B cell (primary cell): ENCODE measurements at regions not wholly inside any gene's neighbourhood (a gene's known extent, or its start where the extent isn't known, plus 50 kb on each side); places are given as distances from the start of the nearest gene placed in this dataset.

Experiments
- ATAC-seq: fragments of 200-7000 bp; cut with Tn5 transposase; one replicate; pipeline ENCODE4 v1.10.0; 2021; ENCODE audit warnings: low read depth, mild to moderate bottlenecking, moderate number of reproducible peaks, moderate library complexity
- CTCF ChIA-PET: fragments of 350-600 bp; sonication (Branson Sonifier 250); formaldehyde crosslinking; loops from one replicate; lab custom pipeline; 2021; ENCODE audit warnings: antibody characterized with exemption, inconsistent platforms; lab: Charles Lee
- POLR2A ChIA-PET: fragments of 350-600 bp; sonication (Branson Sonifier 250); formaldehyde crosslinking; loops from one replicate; lab custom pipeline; 2021; ENCODE audit warnings: antibody characterized with exemption; lab: Charles Lee
- DNase-seq: peaks from one replicate; pipeline ENCODE4 v3.0.0; 2013
- H2AFZ ChIP-seq: 2 replicates; pipeline ENCODE4 v1.6.1; 2012; ENCODE audit warnings: mild to moderate bottlenecking, low read depth, low read length; ENCODE audit not compliant: insufficient read depth, poor library complexity, severe bottlenecking
- H3K27ac ChIP-seq, 2 donors: 1 replicate in 1 of 2; 2 replicates in 1 of 2; pipeline ENCODE4 v1.5.1; 2012 to 2013; ENCODE audit warnings: low read length in 2 of 2, mild to moderate bottlenecking in 2 of 2, moderate library complexity in 1 of 2
- H3K27me3 ChIP-seq, 4 experiments: fragments of 200-600 bp in 1 of 4; sonication (generic) in 1 of 4; replicated peaks in 1 of 4; 1 replicate in 2 of 4; 2 replicates in 2 of 4; pipeline versions ENCODE4 v1.6.1 to v1.7.0; 2013 to 2016; ENCODE audit warnings: low read length in 3 of 4, mild to moderate bottlenecking in 2 of 4, mixed read lengths in 1 of 4, moderate library complexity in 1 of 4; ENCODE audit not compliant: insufficient read depth in 4 of 4, control insufficient read depth in 3 of 4; ENCODE audit errors: control extremely low read depth in 1 of 4
- H3K36me3 ChIP-seq, 2 experiments: replicated peaks in 1 of 2; 1 replicate in 1 of 2; 2 replicates in 1 of 2; pipeline versions ENCODE4 v1.6.1 to v1.7.1; 2013; ENCODE audit warnings: low read length in 1 of 2; ENCODE audit not compliant: insufficient read depth in 2 of 2, control insufficient read depth in 1 of 2; ENCODE audit errors: control extremely low read depth in 1 of 2, extremely low read depth in 1 of 2
- H3K4me1 ChIP-seq, 2 donors: fragments of 200-600 bp in 1 of 2; sonication (generic) in 1 of 2; 1 replicate in 1 of 2; 2 replicates in 1 of 2; pipeline versions ENCODE4 v1.5.1 to v1.6.1; 2013 to 2017; ENCODE audit warnings: low read length in 2 of 2; ENCODE audit not compliant: control insufficient read depth in 2 of 2, insufficient read depth in 2 of 2
- H3K4me2 ChIP-seq: replicated peaks from 2 replicates; pipeline ENCODE3; 2012; ENCODE audit warnings: mild to moderate bottlenecking, low read depth, low read length; ENCODE audit not compliant: poor library complexity, severe bottlenecking
- H3K4me3 ChIP-seq, 5 experiments: fragments of 200-600 bp in 1 of 5; sonication (generic) in 1 of 5; 1 replicate in 3 of 5; 2 replicates in 2 of 5; pipeline versions ENCODE4 v1.5.1 to v1.7.0; 2011 to 2016; ENCODE audit warnings: low read length in 4 of 5, mild to moderate bottlenecking in 4 of 5, low read depth in 2 of 5, control low read depth in 1 of 5, moderate library complexity in 1 of 5; ENCODE audit not compliant: insufficient read depth in 1 of 5; ENCODE audit errors: control extremely low read depth in 1 of 5, extremely low read depth in 1 of 5
- H3K79me2 ChIP-seq: fragments of 200-600 bp; sonication (generic); one replicate; pipeline ENCODE4 v1.6.0; 2016; ENCODE audit warnings: low read length; ENCODE audit not compliant: control insufficient read depth, insufficient read depth
- H3K9ac ChIP-seq: fragments of 200-600 bp; sonication (generic); 2 replicates; pipeline ENCODE4 v1.6.1; 2017; ENCODE audit warnings: mild to moderate bottlenecking, low read length, moderate library complexity
- H3K9me3 ChIP-seq, 3 donors: one replicate each; pipeline versions ENCODE4 v1.6.1 to v1.7.1; 2013; ENCODE audit warnings: low read length in 2 of 3; ENCODE audit not compliant: control insufficient read depth in 2 of 3, insufficient read depth in 1 of 3; ENCODE audit errors: control extremely low read depth in 1 of 3
- H4K20me1 ChIP-seq: 2 replicates; pipeline ENCODE4 v1.6.0; 2012; ENCODE audit warnings: mild to moderate bottlenecking, low read length; ENCODE audit not compliant: insufficient read depth, control insufficient read depth, poor library complexity, severe bottlenecking
- H3K27ac Mint-ChIP-seq: one replicate; pipeline ENCODE4 v1.8.0; 2021; ENCODE audit warnings: mixed read lengths
- H3K27me3 Mint-ChIP-seq: one replicate; pipeline ENCODE4 v1.8.0; 2021; ENCODE audit warnings: mixed read lengths
- H3K4me1 Mint-ChIP-seq: one replicate; pipeline ENCODE4 v1.8.0; 2021; ENCODE audit warnings: mixed read lengths
- H3K4me3 Mint-ChIP-seq: one replicate; pipeline ENCODE4 v1.8.0; 2021; ENCODE audit warnings: mixed read lengths
- H3K9me3 Mint-ChIP-seq: one replicate; pipeline ENCODE4 v1.8.0; 2022; ENCODE audit warnings: mixed read lengths; ENCODE audit not compliant: insufficient read depth
- EZH2 ChIP-seq: IDR thresholded peaks from 2 replicates; pipeline ENCODE4 v1.6.1; 2012; ENCODE audit warnings: borderline replicate concordance, low read depth, mild to moderate bottlenecking, moderate library complexity, low read length; ENCODE audit not compliant: insufficient read depth, poor library complexity, severe bottlenecking
- WGBS: methylation state at CpG from one replicate; pipeline ENCODE4 v1.1.5; 2013; ENCODE audit warnings: missing lambda C conversion rate; ENCODE audit not compliant: insufficient coverage; 5-methylcytosine and 5-hydroxymethylcytosine counted together
- intact Hi-C: fragments of 100-400 bp; cut with micrococcal nuclease; formaldehyde crosslinking; loops from one replicate; pipeline ENCODE4 v1.10.0; 2022
- TF ChIP-seq, protein P1 (sequence below): fragments of 200-600 bp; IDR thresholded peaks from one replicate; pipeline ENCODE4 v1.8.0; 2022; ENCODE audit warnings: antibody characterized with exemption, mild to moderate bottlenecking

DNA sequence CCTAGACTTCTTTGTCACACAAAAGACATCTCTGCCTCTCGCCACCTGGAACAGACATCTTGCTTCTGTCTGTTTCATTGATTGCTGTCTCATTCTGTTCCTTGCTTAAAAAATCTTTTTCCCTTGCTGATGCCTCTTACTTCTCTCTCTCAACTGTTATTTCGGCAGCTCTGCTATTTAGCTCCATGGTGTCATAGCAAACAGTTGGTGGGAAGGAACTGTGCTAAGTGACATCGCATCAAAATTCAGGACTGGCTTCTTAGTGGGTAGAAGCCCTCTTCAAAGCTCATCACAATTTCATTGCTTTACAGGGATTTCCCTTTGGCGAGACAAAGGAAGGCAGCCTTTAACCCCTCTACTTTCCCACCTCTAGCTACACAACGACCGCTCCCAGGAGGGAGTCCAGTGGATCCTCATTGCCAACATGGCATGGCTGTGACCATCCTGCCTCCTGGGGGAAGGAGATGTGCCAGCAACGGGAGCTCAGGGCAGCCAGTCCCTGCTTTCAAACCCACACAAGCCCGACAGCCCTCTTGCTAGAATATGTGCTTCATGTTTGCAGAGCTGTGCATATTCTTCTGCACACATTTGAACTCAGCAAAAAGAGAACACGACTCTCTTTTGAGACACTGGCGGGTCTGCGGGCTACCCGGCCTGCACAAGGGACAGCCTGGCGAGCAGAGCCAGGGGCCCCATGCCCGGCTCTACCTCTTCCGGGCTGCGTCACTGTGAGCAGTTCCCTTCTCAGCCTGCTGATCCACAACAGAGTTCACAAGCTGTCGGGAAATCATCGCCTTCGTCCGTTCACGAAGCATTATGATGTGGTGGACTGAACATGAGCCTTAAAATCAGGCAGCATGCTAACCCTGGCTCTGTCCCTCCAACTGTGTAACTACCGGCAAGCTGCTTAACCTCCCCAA is 51.1 kb upstream of the JAM3 start:
- Histone ChIP-seq H3K9ac (no peak overlapping the region), H2AFZ (no peak overlapping the region), H3K79me2 (no peaks in the 10 kb centered on the region), H3K27ac (no peak overlapping the region), H4K20me1 (no peaks in the 10 kb centered on the region), H3K4me3 (no peak overlapping the region), H3K9me3 (peaks cover 0 to 2% (median 0%) of the 10 kb centered on the region in 3 donors), H3K4me1 (no peaks in the 10 kb centered on the region), H3K4me2 (no peak overlapping the region), H3K36me3 (no peaks in the 10 kb centered on the region), H3K27me3 (peaks cover 0 to 13% (median 2%) of the 10 kb centered on the region in 4 experiments)
- Mint-ChIP-seq H3K4me1 (no peaks in the 10 kb centered on the region), H3K4me3 (no peak overlapping the region), H3K9me3 (no peaks in the 10 kb centered on the region), H3K27ac (no peak overlapping the region), H3K27me3 (peaks cover 38% of the 10 kb centered on the region)
- intact Hi-C loops, result no loop called here
- POLR2A ChIA-PET, result no interaction called here
- ATAC-seq (no peak), DNase-seq (no peak)
- CTCF ChIA-PET, result no interaction called here
- TF ChIP-seq, protein P1, sequence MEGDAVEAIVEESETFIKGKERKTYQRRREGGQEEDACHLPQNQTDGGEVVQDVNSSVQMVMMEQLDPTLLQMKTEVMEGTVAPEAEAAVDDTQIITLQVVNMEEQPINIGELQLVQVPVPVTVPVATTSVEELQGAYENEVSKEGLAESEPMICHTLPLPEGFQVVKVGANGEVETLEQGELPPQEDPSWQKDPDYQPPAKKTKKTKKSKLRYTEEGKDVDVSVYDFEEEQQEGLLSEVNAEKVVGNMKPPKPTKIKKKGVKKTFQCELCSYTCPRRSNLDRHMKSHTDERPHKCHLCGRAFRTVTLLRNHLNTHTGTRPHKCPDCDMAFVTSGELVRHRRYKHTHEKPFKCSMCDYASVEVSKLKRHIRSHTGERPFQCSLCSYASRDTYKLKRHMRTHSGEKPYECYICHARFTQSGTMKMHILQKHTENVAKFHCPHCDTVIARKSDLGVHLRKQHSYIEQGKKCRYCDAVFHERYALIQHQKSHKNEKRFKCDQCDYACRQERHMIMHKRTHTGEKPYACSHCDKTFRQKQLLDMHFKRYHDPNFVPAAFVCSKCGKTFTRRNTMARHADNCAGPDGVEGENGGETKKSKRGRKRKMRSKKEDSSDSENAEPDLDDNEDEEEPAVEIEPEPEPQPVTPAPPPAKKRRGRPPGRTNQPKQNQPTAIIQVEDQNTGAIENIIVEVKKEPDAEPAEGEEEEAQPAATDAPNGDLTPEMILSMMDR, result no peak
- TF ChIP-seq EZH2, result no peak
- WGBS, result 84% methylated on average over 19 of the region's 22 CpGs
